ENCODE measurements at regions not wholly inside any gene's neighbourhood (a gene's known extent, or its start where the extent isn't known, plus 50 kb on each side); places are given as distances from the start of the nearest gene placed in this dataset.

DNA sequence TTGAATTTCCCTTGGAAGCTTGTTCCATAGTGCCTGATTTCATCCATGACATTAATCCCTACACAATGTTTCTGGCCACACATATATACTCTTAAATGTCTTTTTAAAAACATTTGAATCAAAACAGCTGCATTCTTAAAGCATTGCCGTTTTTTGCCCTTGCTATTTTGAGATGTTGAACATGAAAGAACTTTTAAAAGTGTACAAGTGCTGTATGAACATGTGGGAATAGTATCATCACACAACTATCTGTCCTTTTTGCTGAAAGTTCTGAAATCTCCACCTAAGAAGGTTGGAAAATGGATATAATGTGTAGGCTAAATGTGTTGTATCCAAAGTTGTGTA, 318.7 kb upstream of the UBE2E3 start:
- Histone ChIP-seq H4K5ac (ENCODE audit: low read depth, low read length) (no peak overlapping the region), H3K4me1 (ENCODE audit: control insufficient read depth, insufficient read depth, low read length) (0 out of 2 replicates have a peak, but pooled peaks cover 4% of the 10 kb centered on the region), H3K9ac (ENCODE audit: low read depth, low read length) (no peak overlapping the region), H2BK120ac (ENCODE audit: low read depth, low read length) (no peak overlapping the region), H2BK15ac (ENCODE audit: low read depth, low read length) (no peak overlapping the region), H3K18ac (ENCODE audit: low read depth, low read length) (no peak overlapping the region), H3K27ac (ENCODE audit: insufficient read depth, low read length) (no peak overlapping the region), H2BK20ac (ENCODE audit: low read depth, low read length) (no peak overlapping the region), H3K9me1 (ENCODE audit: insufficient read depth, low read length) (no peaks in the 10 kb centered on the region), H3K23ac (ENCODE audit: low read depth, low read length) (no peak overlapping the region), H3K4me2 (ENCODE audit: low read depth, low read length) (no peak overlapping the region), H2AK5ac (ENCODE audit: low read depth, low read length) (no peak overlapping the region), H3K4ac (ENCODE audit: low read depth, low read length) (no peak overlapping the region), H2BK5ac (ENCODE audit: low read depth, low read length, poor library complexity, severe bottlenecking) (no peak overlapping the region), H3K36me3 (ENCODE audit: control insufficient read depth, insufficient read depth, low read length) (no peaks in the 10 kb centered on the region), H4K20me1 (ENCODE audit: insufficient read depth, low read length) (no peaks in the 10 kb centered on the region), H4K91ac (ENCODE audit: insufficient read depth, low read depth, low read length) (no peak overlapping the region), H3K4me3 (ENCODE audit: insufficient read depth, low read depth, low read length) (no peak overlapping the region), H3K14ac (replicated peaks; ENCODE audit: low read depth, low read length) (no peak overlapping the region), H3K79me1 (ENCODE audit: low read depth in 1 of 2, low read length in 2 of 2) (no peaks in the 10 kb centered on the region), H2AFZ (replicated peaks; ENCODE audit: low read length, poor library complexity) (no peak overlapping the region), H2AK9ac (replicated peaks; ENCODE audit: low read depth, low read length, poor library complexity) (no peak overlapping the region), H3K9me3 (ENCODE audit: control insufficient read depth, insufficient read depth, low read length) (no peaks in the 10 kb centered on the region), H4K8ac (ENCODE audit: low read depth in 2 of 2, low read length in 2 of 2) (no peak overlapping the region), H3K27me3 (ENCODE audit: control insufficient read depth, insufficient read depth, low read length) (no peaks in the 10 kb centered on the region), H3K56ac (ENCODE audit: extremely low read depth, insufficient read depth, low read length) (no peak overlapping the region)
- ChIA-PET POLR2A (ENCODE audit: unreplicated experiment) (no interaction called here), CTCF (interaction anchor here (1.0 kb wide), 1 partner anchor 14 kb away, joined by 3 read pairs; no protein-coding TSS in a partner anchor)
- no peak for DNase-seq
- dilution Hi-C loops (cut with HindIII; ENCODE audit: low sequenced_read_pairs, unreplicated experiment) (no loop called here), in situ Hi-C loops (cut with MboI; ENCODE audit: low sequenced_read_pairs) (no loop called here), intact Hi-C loops (cut with micrococcal nuclease) (no loop called here)
- no TSS peak for BruUV-seq (replicated peaks)
- WGBS, 2 experiments (ENCODE audit: extremely low coverage in 2 of 2, insufficient read length in 1 of 2) = no CpG with 5 or more reads among the region's 1 CpG
- TF ChIP-seq, protein P1, sequence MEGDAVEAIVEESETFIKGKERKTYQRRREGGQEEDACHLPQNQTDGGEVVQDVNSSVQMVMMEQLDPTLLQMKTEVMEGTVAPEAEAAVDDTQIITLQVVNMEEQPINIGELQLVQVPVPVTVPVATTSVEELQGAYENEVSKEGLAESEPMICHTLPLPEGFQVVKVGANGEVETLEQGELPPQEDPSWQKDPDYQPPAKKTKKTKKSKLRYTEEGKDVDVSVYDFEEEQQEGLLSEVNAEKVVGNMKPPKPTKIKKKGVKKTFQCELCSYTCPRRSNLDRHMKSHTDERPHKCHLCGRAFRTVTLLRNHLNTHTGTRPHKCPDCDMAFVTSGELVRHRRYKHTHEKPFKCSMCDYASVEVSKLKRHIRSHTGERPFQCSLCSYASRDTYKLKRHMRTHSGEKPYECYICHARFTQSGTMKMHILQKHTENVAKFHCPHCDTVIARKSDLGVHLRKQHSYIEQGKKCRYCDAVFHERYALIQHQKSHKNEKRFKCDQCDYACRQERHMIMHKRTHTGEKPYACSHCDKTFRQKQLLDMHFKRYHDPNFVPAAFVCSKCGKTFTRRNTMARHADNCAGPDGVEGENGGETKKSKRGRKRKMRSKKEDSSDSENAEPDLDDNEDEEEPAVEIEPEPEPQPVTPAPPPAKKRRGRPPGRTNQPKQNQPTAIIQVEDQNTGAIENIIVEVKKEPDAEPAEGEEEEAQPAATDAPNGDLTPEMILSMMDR (conservative IDR thresholded peaks at IDR 0.05; ENCODE audit: low read depth, low read length) = no peak
- TF ChIP-seq RAD21 (IDR thresholded peaks at IDR 0.05; ENCODE audit: low read length) (no peak), FOS (IDR thresholded peaks at IDR 0.05; ENCODE audit: low read depth, low read length) (no peak), CEBPB (IDR thresholded peaks at IDR 0.05; ENCODE audit: low read depth, low read length) (no peak), BHLHE40 (IDR thresholded peaks at IDR 0.05; ENCODE audit: low read depth, low read length) (no peak)
- ATAC-seq (ENCODE audit: low read depth) = no peak
